ENCODE measurements at regions not wholly inside any gene's neighbourhood (a gene's known extent, or its start where the extent isn't known, plus 50 kb on each side); places are given as distances from the start of the nearest gene placed in this dataset.
A peak's percentile ranks its signal among the peaks of the same experiment; 100 is the strongest.

DNA sequence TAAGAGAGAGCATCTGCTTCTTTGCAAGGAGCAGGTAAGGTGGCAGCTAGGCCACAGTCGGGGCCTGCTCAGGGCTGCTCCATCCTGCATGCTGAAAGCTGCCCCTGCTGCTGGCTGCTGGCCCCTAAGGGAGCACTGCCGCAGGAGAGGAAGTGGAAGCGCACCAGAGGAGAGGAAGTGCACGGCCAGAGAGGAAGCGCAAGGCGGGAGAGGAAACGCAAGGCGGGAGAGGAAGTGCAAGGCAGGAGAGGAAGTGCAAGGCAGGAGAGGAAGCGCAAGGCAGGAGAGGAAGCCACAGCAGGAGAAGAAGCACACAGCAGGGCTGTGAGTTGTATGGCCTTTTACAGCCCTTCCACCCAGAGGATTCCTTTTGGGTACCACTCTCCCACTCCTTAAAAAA, 539.0 kb upstream of the TNP1 start:
- DNase-seq (peak; percentile 7), ATAC-seq (no peak)
- peaks cover 14% of the 10 kb centered on the region for H3K4me1 Mint-ChIP-seq
- ChIA-PET CTCF (interaction anchor here (0.9 kb wide), 1 partner anchor 314 kb away, joined by 4 read pairs; no protein-coding TSS in a partner anchor), POLR2A (no interaction called here)
- H3K27me3 Mint-ChIP-seq = no peaks in the 10 kb centered on the region
- intact Hi-C loops (cut with DNase I, micrococcal nuclease) = no loop called here
- peak overlapping the region; percentile 53 for H3K27ac Mint-ChIP-seq
- H3K9me3 Mint-ChIP-seq (ENCODE audit: low read depth) = no peaks in the 10 kb centered on the region
- no peak overlapping the region for H3K4me3 Mint-ChIP-seq
- H3K36me3 Mint-ChIP-seq (ENCODE audit: low read depth) = peaks cover 1% of the 10 kb centered on the region

DNA sequence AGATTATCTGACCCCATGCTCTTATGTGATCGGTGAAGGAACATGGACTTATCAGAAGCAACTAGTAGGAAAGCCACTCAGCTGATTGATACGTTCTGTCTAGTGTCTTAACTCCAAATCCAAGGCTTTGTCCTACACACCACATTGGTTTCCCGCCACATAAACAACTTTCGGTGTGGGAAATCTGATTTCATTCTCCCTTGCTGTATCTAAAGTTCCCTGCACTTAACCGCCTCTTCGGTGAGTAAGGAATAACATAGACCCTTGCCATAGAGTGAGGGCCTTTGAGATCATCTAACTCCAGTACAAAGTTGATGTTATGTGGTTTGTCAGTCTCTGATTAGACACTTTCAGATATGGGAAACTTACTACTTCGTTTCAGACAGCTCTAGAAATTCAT, 538.2 kb upstream of the TNP1 start:
- CTCF ChIA-PET = interaction anchor here (0.9 kb wide), 1 partner anchor 315 kb away, joined by 4 read pairs; no protein-coding TSS in a partner anchor
- ATAC-seq (no peak), DNase-seq (no peak)
- no peaks in the 10 kb centered on the region for H3K9me3 Mint-ChIP-seq (ENCODE audit: low read depth)
- POLR2A ChIA-PET = no interaction called here
- intact Hi-C loops (cut with DNase I, micrococcal nuclease) = no loop called here
- peak overlapping the region; percentile 12 for H3K27ac Mint-ChIP-seq
- no peaks in the 10 kb centered on the region for H3K27me3 Mint-ChIP-seq
- H3K4me3 Mint-ChIP-seq = no peak overlapping the region
- H3K4me1 Mint-ChIP-seq = peaks cover 14% of the 10 kb centered on the region
- peaks cover 1% of the 10 kb centered on the region for H3K36me3 Mint-ChIP-seq (ENCODE audit: low read depth)

DNA sequence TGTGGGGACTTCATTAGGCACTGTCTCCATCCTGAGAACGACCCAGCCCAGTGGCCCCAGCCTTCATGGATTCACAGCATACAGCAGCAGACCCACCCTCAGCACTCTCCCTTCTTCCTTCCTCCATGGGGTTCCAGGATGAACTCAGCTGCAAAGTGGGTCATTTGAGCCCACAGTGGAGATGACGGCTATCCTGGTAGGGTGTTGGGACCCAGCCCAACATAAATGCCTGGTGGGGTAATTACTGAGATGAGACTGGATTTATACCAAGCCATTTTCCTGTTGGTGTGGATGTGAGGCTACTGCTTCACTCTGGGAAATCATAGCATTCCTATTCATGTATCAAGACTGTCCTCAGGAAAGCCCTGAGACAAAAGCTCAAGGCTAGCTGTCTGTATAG, 536.7 kb upstream of the TNP1 start:
- DNase-seq (no peak), ATAC-seq (no peak)
- Mint-ChIP-seq H3K27me3 (no peaks in the 10 kb centered on the region), H3K4me3 (no peak overlapping the region), H3K4me1 (peaks cover 14% of the 10 kb centered on the region), H3K36me3 (ENCODE audit: low read depth) (peaks cover 1% of the 10 kb centered on the region), H3K27ac (no peak overlapping the region), H3K9me3 (ENCODE audit: low read depth) (peaks cover 4% of the 10 kb centered on the region)
- ChIA-PET POLR2A (no interaction called here), CTCF (no interaction called here)
- intact Hi-C loops (cut with DNase I, micrococcal nuclease) = no loop called here

DNA sequence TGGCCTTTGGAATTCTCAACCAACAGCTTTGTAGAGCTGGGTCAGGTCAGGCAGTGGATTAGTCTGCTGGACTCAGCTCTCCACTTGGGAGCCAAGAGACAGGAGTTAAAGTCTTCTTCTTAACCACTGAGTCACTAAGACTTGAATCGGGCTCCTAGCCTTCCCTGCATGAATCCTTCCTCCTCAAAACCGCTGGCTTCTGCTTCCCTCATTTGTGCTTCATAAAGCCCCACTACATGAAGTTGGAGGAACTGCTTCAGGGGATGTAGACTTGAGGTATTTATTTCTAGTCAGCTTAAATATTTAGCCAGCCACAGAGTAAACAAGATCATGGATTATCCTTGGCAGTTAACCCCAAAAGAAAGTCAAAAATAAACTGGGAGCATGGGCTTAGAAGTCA, 536.3 kb upstream of the TNP1 start:
- H3K27me3 Mint-ChIP-seq = no peaks in the 10 kb centered on the region

DNA sequence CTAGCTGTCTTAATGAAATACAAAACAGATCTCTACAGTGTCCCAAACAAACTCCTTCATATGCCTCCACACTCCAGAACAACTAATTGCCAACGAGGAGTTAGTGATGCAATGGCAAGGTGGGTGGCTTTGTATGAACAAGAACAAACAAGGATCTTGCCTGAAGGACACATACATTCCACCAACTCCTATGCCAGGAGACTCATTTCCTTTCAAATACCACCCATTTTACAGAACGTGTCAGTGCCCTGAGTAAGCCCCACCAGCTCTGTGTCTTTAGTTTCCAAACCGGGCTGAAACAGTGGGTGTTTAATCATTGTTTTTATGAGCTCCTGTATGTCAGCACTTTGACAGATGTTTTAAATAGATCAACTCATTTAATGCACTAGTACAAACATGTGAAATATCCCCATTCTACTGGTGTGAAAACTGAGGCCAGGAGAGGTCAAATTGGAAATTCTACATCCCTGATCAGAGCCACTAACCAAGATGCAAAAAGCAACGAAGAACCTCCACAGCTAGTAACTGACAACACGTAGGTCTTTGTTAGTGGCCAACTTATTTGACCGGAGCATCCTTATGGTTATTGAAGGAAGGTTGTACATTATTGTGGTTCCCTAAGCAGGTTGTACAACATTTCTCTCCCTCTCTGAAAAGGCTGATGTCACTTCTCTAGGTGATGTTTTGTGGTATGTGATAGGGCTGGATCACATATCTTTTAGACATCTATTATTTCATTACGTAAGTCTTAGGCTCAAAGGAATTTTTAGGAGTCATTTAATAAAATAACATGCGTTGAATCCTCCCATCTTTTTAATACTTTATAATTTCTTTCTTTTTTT, 534.9 kb upstream of the TNP1 start:
- DNase-seq (no peak), ATAC-seq (no peak)
- ChIA-PET POLR2A (no interaction called here), CTCF (no interaction called here)
- H3K9me3 Mint-ChIP-seq (ENCODE audit: low read depth) = peaks cover 11% of the 10 kb centered on the region
- no peak overlapping the region for H3K27ac Mint-ChIP-seq
- H3K36me3 Mint-ChIP-seq (ENCODE audit: low read depth) = peaks cover 1% of the 10 kb centered on the region
- intact Hi-C loops (cut with DNase I, micrococcal nuclease) = no loop called here
- peaks cover 13% of the 10 kb centered on the region for H3K4me1 Mint-ChIP-seq
- H3K27me3 Mint-ChIP-seq = no peaks in the 10 kb centered on the region
- H3K4me3 Mint-ChIP-seq = no peak overlapping the region

More for the DNA sequence above, 536.3 kb upstream of the TNP1 start:
- Mint-ChIP-seq H3K9me3 (ENCODE audit: low read depth) (peaks cover 8% of the 10 kb centered on the region), H3K4me1 (peaks cover 14% of the 10 kb centered on the region), H3K4me3 (no peak overlapping the region), H3K27ac (no peak overlapping the region), H3K36me3 (ENCODE audit: low read depth) (peaks cover 1% of the 10 kb centered on the region)
- DNase-seq = no peak
- ChIA-PET CTCF (no interaction called here), POLR2A (no interaction called here)
- intact Hi-C loops (cut with DNase I, micrococcal nuclease) = no loop called here
- no peak for ATAC-seq

DNA sequence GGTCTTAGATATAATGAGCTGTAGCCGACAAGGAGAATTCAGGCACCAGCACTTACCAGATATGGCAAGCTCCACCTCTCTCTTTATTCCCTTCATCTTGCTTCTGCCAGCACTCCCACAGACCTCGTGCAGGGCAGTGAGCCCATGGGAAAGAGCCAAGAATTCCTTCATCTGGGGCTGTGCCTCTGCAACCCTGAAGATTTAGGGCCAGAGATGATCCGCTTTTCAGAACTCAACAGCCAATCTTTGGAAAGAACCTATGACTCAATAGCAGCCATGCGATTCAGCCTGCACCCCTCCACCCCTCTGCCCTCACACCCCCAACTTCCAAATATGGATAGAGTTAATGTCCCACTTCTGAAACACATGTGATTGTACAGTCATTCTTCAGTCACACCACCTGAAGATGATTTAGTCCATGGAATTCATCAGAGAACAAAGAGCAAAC, 533.7 kb upstream of the TNP1 start:
- POLR2A ChIA-PET = no interaction called here

DNA sequence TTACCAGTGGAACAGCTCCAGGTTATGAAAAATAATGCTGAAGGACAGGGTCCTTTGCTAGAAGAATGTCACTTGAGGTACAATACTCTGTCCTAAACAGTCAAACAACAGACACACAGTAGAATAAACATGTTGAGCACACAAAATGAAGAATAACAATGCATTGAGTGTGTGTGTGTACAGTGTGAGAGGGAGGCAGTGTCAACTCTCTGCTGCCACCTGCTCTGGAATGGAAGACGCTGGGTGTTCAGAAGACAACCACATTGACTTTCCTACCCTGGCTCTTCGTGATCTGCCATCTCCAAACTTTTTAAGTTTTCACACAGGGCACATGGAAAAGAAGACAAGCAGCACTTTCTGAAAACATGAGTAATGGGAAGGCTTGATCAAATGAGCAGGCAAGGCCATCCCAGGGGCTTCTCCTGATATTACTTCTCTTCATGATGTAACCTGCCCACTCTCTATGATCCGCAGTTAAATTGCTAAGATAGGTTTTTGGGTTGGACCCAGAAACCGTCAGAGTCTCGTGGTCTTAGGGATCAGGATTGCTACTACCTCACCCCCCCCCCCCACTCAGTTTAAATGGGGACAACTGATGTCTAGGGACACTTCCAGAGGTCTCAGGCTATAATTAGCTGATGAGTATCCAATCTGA, 533.2 kb upstream of the TNP1 start:
- H3K9me3 Mint-ChIP-seq (ENCODE audit: low read depth) = peaks cover 11% of the 10 kb centered on the region
- ATAC-seq = no peak
- DNase-seq = no peak
- intact Hi-C loops (cut with DNase I, micrococcal nuclease) = no loop called here
- H3K27me3 Mint-ChIP-seq = no peaks in the 10 kb centered on the region
- H3K4me1 Mint-ChIP-seq = no peaks in the 10 kb centered on the region
- H3K4me3 Mint-ChIP-seq = no peak overlapping the region
- H3K36me3 Mint-ChIP-seq (ENCODE audit: low read depth) = no peaks in the 10 kb centered on the region
- H3K27ac Mint-ChIP-seq = no peak overlapping the region
- ChIA-PET POLR2A (no interaction called here), CTCF (interaction anchor here (0.7 kb wide), 1 partner anchor 229 kb away, joined by 3 read pairs; no protein-coding TSS in a partner anchor)

More for the DNA sequence above, 533.7 kb upstream of the TNP1 start:
- Mint-ChIP-seq H3K27ac (no peak overlapping the region), H3K9me3 (ENCODE audit: low read depth) (peaks cover 11% of the 10 kb centered on the region), H3K4me3 (no peak overlapping the region), H3K27me3 (no peaks in the 10 kb centered on the region), H3K4me1 (peaks cover 4% of the 10 kb centered on the region), H3K36me3 (ENCODE audit: low read depth) (peaks cover 1% of the 10 kb centered on the region)
- intact Hi-C loops (cut with DNase I, micrococcal nuclease) = no loop called here
- no peak for DNase-seq
- CTCF ChIA-PET = no interaction called here
- ATAC-seq = no peak

DNA sequence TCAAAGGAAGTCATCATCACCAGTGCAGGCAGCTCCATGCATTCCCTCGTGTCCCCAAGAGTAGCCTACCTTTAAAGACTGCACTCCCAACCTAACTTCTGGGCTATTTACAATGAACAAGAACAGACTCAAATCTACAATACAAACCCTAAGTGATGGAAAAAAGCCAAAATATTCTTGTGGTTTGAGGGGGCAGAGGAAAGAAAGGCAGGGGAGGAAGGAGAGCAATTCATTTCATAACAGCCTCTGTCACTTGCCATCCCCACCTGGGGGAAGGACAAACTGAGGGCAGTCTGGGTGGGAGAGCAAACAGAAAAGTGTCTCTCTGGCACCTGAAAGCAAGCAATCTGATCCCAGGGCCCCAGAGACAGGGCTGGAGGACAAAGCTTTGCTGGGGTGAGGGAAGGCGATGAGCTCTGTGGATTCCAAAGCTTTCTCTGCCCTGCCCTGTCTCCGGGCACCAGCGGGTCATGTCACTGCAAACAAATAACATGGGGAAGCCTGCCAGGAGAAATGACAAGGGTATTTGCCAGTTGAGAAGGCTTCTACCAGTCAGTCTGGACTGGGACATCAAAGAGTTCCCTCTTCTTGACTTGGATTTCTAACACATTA, 528.0 kb upstream of the TNP1 start:
- Mint-ChIP-seq H3K36me3 (ENCODE audit: low read depth) (no peaks in the 10 kb centered on the region), H3K9me3 (ENCODE audit: low read depth) (peaks cover 11% of the 10 kb centered on the region), H3K4me1 (peaks cover 4% of the 10 kb centered on the region), H3K27ac (no peak overlapping the region), H3K27me3 (peaks cover 3% of the 10 kb centered on the region), H3K4me3 (no peak overlapping the region)
- intact Hi-C loops (cut with DNase I, micrococcal nuclease) = no loop called here
- CTCF ChIA-PET = no interaction called here
- POLR2A ChIA-PET = no interaction called here
- ATAC-seq = no peak
- no peak for DNase-seq

DNA sequence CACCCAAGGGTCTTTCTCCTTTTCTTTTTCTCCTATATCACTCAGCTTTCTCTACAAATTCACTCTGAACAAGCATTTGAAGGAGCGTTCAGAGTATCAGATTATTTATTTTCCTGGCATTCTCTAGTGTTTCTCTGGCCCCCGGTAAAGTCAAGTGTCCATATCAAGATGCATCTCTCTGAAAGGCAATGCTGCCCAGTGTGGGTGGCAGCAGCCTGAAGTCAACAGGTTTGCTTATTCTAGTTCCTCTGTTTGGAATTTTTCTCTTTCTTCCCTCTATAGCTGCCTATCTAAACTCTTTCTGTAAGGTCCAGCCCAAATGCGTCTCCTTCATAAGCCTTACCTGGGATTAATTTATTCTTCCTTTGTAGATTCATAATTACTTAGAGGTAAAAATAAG, 526.2 kb upstream of the TNP1 start:
- H3K27me3 Mint-ChIP-seq = peaks cover 3% of the 10 kb centered on the region
- intact Hi-C loops (cut with DNase I, micrococcal nuclease) = no loop called here
- ATAC-seq (no peak), DNase-seq (no peak)
- ChIA-PET POLR2A (no interaction called here), CTCF (interaction anchor here (0.6 kb wide), 1 partner anchor 917 kb away, joined by 3 read pairs; no protein-coding TSS in a partner anchor)
- H3K4me1 Mint-ChIP-seq = peaks cover 6% of the 10 kb centered on the region
- H3K4me3 Mint-ChIP-seq = no peak overlapping the region
- H3K9me3 Mint-ChIP-seq (ENCODE audit: low read depth) = peaks cover 3% of the 10 kb centered on the region
- no peaks in the 10 kb centered on the region for H3K36me3 Mint-ChIP-seq (ENCODE audit: low read depth)
- H3K27ac Mint-ChIP-seq = no peak overlapping the region

DNA sequence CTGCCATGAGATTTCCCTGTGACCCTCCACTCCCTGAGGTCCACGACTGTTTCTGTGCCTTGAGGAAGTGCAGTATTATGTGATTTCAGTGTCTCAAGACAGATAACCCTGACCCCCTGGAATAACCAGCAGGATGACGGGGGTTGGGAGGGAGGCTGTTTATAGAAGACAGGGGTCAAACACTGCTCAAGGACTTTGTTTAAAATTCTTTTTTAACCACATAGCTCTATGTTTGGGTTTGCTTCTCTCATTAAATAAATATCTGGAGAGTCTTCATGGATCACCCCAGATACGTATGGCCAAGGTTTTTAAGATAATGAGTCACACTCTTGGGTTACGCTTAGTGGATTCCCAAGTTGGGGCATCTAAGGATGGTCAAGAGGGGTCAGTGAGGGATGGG, 523.8 kb upstream of the TNP1 start:
- ATAC-seq (no peak), DNase-seq (no peak)
- Mint-ChIP-seq H3K9me3 (ENCODE audit: low read depth) (peaks cover 4% of the 10 kb centered on the region), H3K27me3 (peaks cover 3% of the 10 kb centered on the region), H3K36me3 (ENCODE audit: low read depth) (no peaks in the 10 kb centered on the region), H3K4me3 (no peak overlapping the region), H3K27ac (no peak overlapping the region), H3K4me1 (peaks cover 6% of the 10 kb centered on the region)
- intact Hi-C loops (cut with DNase I, micrococcal nuclease) = no loop called here
- ChIA-PET CTCF (no interaction called here), POLR2A (no interaction called here)

DNA sequence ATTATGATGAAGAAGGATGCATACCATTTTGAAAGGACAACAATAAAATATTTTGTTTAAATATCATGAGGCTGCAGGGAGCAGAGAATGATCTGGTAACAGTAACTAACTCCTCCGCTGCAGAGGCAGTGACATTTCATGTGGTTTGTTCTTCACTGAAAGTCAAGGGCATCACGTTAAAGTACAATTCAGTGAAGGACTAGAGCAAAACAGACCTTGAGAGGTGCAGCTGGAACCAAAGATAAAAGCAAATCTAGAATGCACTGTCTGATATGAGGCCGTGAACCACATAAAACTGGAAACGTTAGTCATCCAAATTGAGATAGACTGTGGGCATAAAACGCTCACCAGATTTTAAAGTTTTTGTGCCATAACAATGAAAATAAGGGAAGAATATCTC, 522.9 kb upstream of the TNP1 start:
- ATAC-seq (peak; percentile 68), DNase-seq (no peak)
- H3K4me3 Mint-ChIP-seq = no peak overlapping the region
- intact Hi-C loops (cut with DNase I, micrococcal nuclease) = no loop called here
- POLR2A ChIA-PET = no interaction called here
- peaks cover 4% of the 10 kb centered on the region for H3K9me3 Mint-ChIP-seq (ENCODE audit: low read depth)
- H3K36me3 Mint-ChIP-seq (ENCODE audit: low read depth) = no peaks in the 10 kb centered on the region
- CTCF ChIA-PET = no interaction called here
- H3K27ac Mint-ChIP-seq = no peak overlapping the region
- peaks cover 3% of the 10 kb centered on the region for H3K27me3 Mint-ChIP-seq
- H3K4me1 Mint-ChIP-seq = peaks cover 6% of the 10 kb centered on the region

DNA sequence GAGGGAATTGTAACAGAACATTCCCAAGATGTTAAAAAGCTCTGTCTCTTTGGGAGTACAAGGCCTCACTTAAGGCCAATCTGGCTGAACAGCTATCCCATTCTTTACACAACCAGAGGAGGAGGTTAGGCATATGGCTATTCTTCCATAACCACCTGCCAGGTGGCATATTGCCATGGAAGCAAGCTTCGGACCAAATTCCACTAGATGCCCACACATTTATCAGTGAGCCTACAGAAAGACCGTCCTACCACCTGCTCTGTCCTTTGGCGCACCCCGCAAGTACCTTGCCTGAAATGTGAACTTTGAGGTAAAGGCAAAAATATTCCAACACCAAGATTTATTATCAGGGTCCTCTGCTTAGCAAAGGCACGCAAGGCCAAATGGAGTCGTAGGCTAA, 519.9 kb upstream of the TNP1 start:
- H3K4me3 Mint-ChIP-seq = no peak overlapping the region
- CTCF ChIA-PET = no interaction called here
- H3K27me3 Mint-ChIP-seq = peaks cover 3% of the 10 kb centered on the region
- ATAC-seq = no peak
- H3K36me3 Mint-ChIP-seq (ENCODE audit: low read depth) = no peaks in the 10 kb centered on the region
- H3K27ac Mint-ChIP-seq = no peak overlapping the region
- H3K9me3 Mint-ChIP-seq (ENCODE audit: low read depth) = peaks cover 4% of the 10 kb centered on the region
- POLR2A ChIA-PET = no interaction called here
- DNase-seq = no peak
- intact Hi-C loops (cut with DNase I, micrococcal nuclease) = no loop called here
- H3K4me1 Mint-ChIP-seq = peaks cover 4% of the 10 kb centered on the region

Measured in activated CD4-positive, alpha-beta T cell treated with anti-CD3 and anti-CD28 coated beads for 36 hours (primary cell).